Adrenal gland (tissue), 9 donors: ENCODE measurements at regions not wholly inside any gene's neighbourhood (a gene's known extent, or its start where the extent isn't known, plus 50 kb on each side); places are given as distances from the start of the nearest gene placed in this dataset.

ENCODE experiments used
- DNase-seq, 7 donors: peaks; one replicate each; pipeline ENCODE4 v3.0.0-alpha.2; 2019 to 2020
- H3K27ac ChIP-seq, 5 donors: fragments of 200-600 bp; sonication (generic) in 4 of 5; 1 replicate in 3 of 5; 2 replicates in 2 of 5; pipeline versions ENCODE4 v1.5.1 to v1.8.0; 2016 to 2020; ENCODE audit warnings: mild to moderate bottlenecking in 1 of 5
- H3K27me3 ChIP-seq: fragments of 200-600 bp; 2 replicates; pipeline ENCODE4 v1.8.0; 2021
- H3K36me3 ChIP-seq, 2 donors: fragments of 200-600 bp; replicated peaks in 1 of 2; 1 replicate in 1 of 2; 2 replicates in 1 of 2; pipeline versions ENCODE4 v1.5.1 to v1.8.0; 2018 to 2022
- H3K4me1 ChIP-seq, 2 donors: fragments of 200-600 bp; replicated peaks in 1 of 2; 1 replicate in 1 of 2; 2 replicates in 1 of 2; pipeline versions ENCODE4 v1.5.1 to v1.8.0; 2018 to 2021
- H3K4me3 ChIP-seq, 4 donors: fragments of 200-600 bp; sonication (generic) in 3 of 4; one replicate each; pipeline ENCODE4 v1.5.1; 2016 to 2018
- H3K9me3 ChIP-seq, 3 donors: fragments of 200-600 bp; sonication (generic) in 1 of 3; replicated peaks in 1 of 3; 1 replicate in 2 of 3; 2 replicates in 1 of 3; pipeline versions ENCODE4 v1.5.1 to v1.8.0; 2016 to 2021
- CTCF ChIP-seq, 6 experiments: fragments of 450-650 bp in 4 of 6; fragments of 200-600 bp in 2 of 6; sonication (generic) in 1 of 6; IDR thresholded peaks; 1 replicate in 5 of 6; 2 replicates in 1 of 6; pipeline versions ENCODE4 v1.5.1 to v1.8.0; 2016 to 2021; ENCODE audit warnings: antibody characterized with exemption in 6 of 6, mild to moderate bottlenecking in 2 of 6, moderate library complexity in 1 of 6
- POLR2A ChIP-seq, 2 donors: fragments of 450-650 bp; IDR thresholded peaks; one replicate each; pipeline ENCODE4 v1.6.1; 2017; ENCODE audit warnings: antibody characterized with exemption in 2 of 2, mild to moderate bottlenecking in 2 of 2, moderate library complexity in 1 of 2
- WGBS, 4 donors: extraction: QIAGEN DNeasy Blood & Tissue Kit in 2 of 4; methylation state at CpG; one replicate each; pipeline versions ENCODE4 v1.1.5 to v1.1.7; 2013 to 2017; 5-methylcytosine and 5-hydroxymethylcytosine counted together
- intact Hi-C, 2 donors: fragments of 100-400 bp; cut with DNase I; formaldehyde crosslinking; loops; one replicate each; pipeline versions ENCODE4 v1.14.1 to v1.15.0; 2022 to 2023
- donor health status: healthy with polysubstance abuse.
- donor health status: Bipolar disorder and iron deficiency.
- donor health status: DM: yes; HTN: yes; CAD: no.
- donor health status: DM: no; HTN: no; CAD: no.
- donor health status: DM: no; HTN: no; CAD: no.

GRCh38 chr5:87539839-87540238, 127.1 kb upstream of the CCNH start:
- no peaks in the 10 kb centered on the region for H3K27me3 ChIP-seq
- WGBS, 4 donors, result 65 to 84% (median 77%) methylated on average over 1 of the region's 1 CpG
- no peaks in the 10 kb centered on the region for H3K36me3 ChIP-seq
- intact Hi-C loops, result no loop called here
- DNase-seq, result no peak
- no peaks in the 10 kb centered on the region for H3K9me3 ChIP-seq
- no peaks in the 10 kb centered on the region for H3K4me1 ChIP-seq
- H3K27ac ChIP-seq, result no peak overlapping the region
- H3K4me3 ChIP-seq, result no peak overlapping the region
- TF ChIP-seq CTCF (IDR thresholded peaks at IDR 0.05) (no peak), POLR2A (IDR thresholded peaks at IDR 0.05) (no peak)

GRCh38 chr5:87536365-87536764, 123.6 kb upstream of the CCNH start:
- Histone ChIP-seq H3K4me3 (no peak overlapping the region), H3K36me3 (no peaks in the 10 kb centered on the region), H3K9me3 (no peaks in the 10 kb centered on the region), H3K27me3 (no peaks in the 10 kb centered on the region), H3K4me1 (no peaks in the 10 kb centered on the region), H3K27ac (no peak overlapping the region)
- TF ChIP-seq CTCF (IDR thresholded peaks at IDR 0.05), result no peak
- TF ChIP-seq POLR2A (IDR thresholded peaks at IDR 0.05), result no peak
- DNase-seq, result no peak
- intact Hi-C loops, result no loop called here

GRCh38 chr5:87535706-87536105, 123.0 kb upstream of the CCNH start:
- Histone ChIP-seq H3K27ac (no peak overlapping the region), H3K9me3 (no peaks in the 10 kb centered on the region), H3K4me1 (no peaks in the 10 kb centered on the region), H3K27me3 (no peaks in the 10 kb centered on the region), H3K36me3 (no peaks in the 10 kb centered on the region), H3K4me3 (no peak overlapping the region)
- TF ChIP-seq POLR2A (IDR thresholded peaks at IDR 0.05), result no peak
- no peak for TF ChIP-seq CTCF (IDR thresholded peaks at IDR 0.05)
- DNase-seq, result no peak
- intact Hi-C loops, result no loop called here

- WGBS, 4 donors, result 92 to 100% (median 100%) methylated on average over 1 of the region's 1 CpG
- Histone ChIP-seq H3K4me3 (no peak overlapping the region), H3K36me3 (no peaks in the 10 kb centered on the region), H3K27me3 (no peaks in the 10 kb centered on the region), H3K4me1 (no peaks in the 10 kb centered on the region), H3K27ac (no peak overlapping the region), H3K9me3 (no peaks in the 10 kb centered on the region)
- no peak for DNase-seq
- intact Hi-C loops, result no loop called here
- no peak for TF ChIP-seq CTCF (IDR thresholded peaks at IDR 0.05)
- no peak for TF ChIP-seq POLR2A (IDR thresholded peaks at IDR 0.05)
Observed at GRCh38 chr5:87529486-87530076, 116.9 kb upstream of the CCNH start.
